GM10248 (cell line): ENCODE measurements at regions not wholly inside any gene's neighbourhood (a gene's known extent, or its start where the extent isn't known, plus 50 kb on each side); places are given as distances from the start of the nearest gene placed in this dataset.

ENCODE experiments used
- CTCF ChIA-PET: fragments of 300-600 bp; sonication (Branson Sonifier 250); formaldehyde crosslinking; extraction: SDS; loops from one replicate; lab custom pipeline; 2021; ENCODE audit warnings: antibody characterized with exemption; lab: Yijun Ruan, JAX
- POLR2A ChIA-PET: fragments of 350-650 bp; sonication (Branson Sonifier 250); formaldehyde crosslinking; extraction: SDS; loops from one replicate; lab custom pipeline; 2020; ENCODE audit warnings: antibody characterized with exemption; lab: Yijun Ruan, JAX
- DNase-seq: peaks from one replicate; pipeline ENCODE4 v3.0.0; 2012; ENCODE audit errors: extremely low spot score
- TF ChIP-seq, protein P1 (sequence below): IDR thresholded peaks from 2 replicates; pipeline ENCODE4 v1.5.1; 2012; ENCODE audit warnings: mild to moderate bottlenecking, low read depth; ENCODE audit errors: extremely low read depth, missing control alignments, control extremely low read depth

GRCh38 chr14:28012629-28013415, 753.8 kb upstream of the FOXG1 start:
- CTCF ChIA-PET = interaction anchor here (0.6 kb wide), 1 partner anchor 111 kb away, joined by 3 read pairs; no protein-coding TSS in a partner anchor
- POLR2A ChIA-PET = no interaction called here
- DNase-seq = no peak

GRCh38 chr14:28020112-28020511, 746.5 kb upstream of the FOXG1 start:
- TF ChIP-seq, protein P1, sequence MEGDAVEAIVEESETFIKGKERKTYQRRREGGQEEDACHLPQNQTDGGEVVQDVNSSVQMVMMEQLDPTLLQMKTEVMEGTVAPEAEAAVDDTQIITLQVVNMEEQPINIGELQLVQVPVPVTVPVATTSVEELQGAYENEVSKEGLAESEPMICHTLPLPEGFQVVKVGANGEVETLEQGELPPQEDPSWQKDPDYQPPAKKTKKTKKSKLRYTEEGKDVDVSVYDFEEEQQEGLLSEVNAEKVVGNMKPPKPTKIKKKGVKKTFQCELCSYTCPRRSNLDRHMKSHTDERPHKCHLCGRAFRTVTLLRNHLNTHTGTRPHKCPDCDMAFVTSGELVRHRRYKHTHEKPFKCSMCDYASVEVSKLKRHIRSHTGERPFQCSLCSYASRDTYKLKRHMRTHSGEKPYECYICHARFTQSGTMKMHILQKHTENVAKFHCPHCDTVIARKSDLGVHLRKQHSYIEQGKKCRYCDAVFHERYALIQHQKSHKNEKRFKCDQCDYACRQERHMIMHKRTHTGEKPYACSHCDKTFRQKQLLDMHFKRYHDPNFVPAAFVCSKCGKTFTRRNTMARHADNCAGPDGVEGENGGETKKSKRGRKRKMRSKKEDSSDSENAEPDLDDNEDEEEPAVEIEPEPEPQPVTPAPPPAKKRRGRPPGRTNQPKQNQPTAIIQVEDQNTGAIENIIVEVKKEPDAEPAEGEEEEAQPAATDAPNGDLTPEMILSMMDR = no peak
- CTCF ChIA-PET = no interaction called here
- DNase-seq = no peak
- POLR2A ChIA-PET = no interaction called here

More at GRCh38 chr14:28012629-28013415, 753.8 kb upstream of the FOXG1 start:
- TF ChIP-seq, protein P1 = no peak

- ChIA-PET CTCF (no interaction called here), POLR2A (no interaction called here)
- TF ChIP-seq, protein P1 = no peak
- DNase-seq = no peak
These were observed 742.7 kb upstream of the FOXG1 start for GRCh38 chr14:28023853-28024252.

DNA sequence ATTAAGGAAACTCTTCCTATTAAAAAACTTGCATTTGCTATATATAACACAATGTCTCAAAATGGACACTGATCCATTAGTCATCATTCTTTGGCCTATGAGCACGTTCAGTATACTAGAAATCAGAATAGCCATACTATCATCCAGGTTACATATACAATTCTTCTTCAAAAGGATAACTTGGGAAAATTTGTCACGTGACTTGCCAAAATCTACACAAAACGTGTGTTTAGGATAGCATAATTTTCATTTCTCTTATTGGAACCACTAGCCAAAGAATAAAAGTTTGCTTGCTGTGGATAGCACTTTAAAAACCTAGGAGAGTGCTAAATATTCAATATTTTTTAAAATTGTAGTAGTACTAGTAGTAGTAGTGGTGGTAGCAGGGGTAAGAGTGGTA, 714.3 kb upstream of the FOXG1 start:
- no peak for DNase-seq
- ChIA-PET POLR2A (no interaction called here), CTCF (no interaction called here)
- TF ChIP-seq, protein P1 = no peak

DNA sequence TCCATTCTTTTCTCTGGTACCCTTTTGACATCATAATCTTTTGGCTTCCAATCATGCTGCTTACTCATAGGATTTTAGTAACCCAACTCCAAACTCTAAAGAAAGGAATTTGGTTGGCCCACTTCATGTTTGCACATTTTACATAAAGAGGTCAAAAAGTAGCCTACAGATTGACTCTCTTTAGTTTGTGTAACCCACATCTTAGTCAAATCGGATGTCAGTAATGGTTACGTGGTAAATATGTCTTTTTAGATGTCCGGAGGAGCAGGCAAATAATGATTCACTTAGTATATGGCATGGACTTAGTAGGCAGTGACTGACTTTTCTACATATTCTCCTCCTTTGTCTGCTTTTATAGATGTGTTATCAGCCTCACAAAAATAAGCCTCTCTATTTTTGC, 711.6 kb upstream of the FOXG1 start:
- CTCF ChIA-PET = no interaction called here
- TF ChIP-seq, protein P1 = no peak
- no peak for DNase-seq
- POLR2A ChIA-PET = no interaction called here

DNA sequence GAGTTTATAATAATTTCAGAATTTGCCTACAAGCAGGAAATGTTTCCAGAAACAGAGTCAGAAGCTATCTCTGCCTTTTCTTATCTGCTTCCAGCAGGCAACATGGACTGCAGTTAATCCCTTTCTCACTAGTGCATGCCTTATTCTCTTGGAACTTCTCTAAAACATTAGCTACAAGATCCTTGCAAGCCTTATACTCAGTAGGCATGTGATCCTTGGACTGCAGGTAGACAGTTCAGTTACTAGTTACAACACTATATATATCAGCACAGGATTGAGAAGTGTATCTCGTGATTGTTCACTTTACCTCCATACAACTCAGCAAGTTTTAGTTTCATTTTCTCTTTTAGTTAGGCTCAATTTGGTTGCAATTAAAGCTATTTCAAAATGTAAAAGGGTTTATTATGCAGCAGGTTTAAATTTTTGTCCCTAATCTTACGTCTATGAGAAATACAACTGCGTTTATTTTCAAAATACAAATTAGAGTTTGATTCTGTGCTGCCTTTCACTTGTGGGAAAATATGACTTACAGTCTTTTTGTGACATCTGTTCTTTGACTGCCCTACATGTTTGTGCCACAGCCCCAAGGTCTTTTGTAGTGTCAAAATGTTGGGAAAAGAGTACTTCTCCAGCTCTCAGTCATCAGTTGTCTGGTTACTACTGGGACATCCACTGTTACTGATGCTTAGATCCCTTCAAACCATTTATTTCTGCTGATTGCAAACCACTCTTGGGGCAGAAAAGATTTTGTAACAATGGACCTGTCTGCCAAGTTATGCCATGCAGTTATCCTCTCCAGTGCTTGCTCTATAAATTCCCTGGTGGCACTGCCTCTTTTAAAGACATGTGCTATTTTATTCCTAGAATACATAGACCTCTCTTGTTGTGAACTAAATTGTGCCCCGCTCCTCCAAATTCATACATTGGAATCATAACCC, 709.0 kb upstream of the FOXG1 start:
- ChIA-PET CTCF (no interaction called here), POLR2A (no interaction called here)
- TF ChIP-seq, protein P1 = no peak
- no peak for DNase-seq
